HG03469 (cell line): ENCODE measurements at regions not wholly inside any gene's neighbourhood (a gene's known extent, or its start where the extent isn't known, plus 50 kb on each side); places are given as distances from the start of the nearest gene placed in this dataset.

Source experiments
- ATAC-seq: cut with Tn5 transposase; IDR thresholded peaks from one replicate; pipeline ENCODE4 v1.9.1; 2021; ENCODE audit warnings: mild to moderate bottlenecking, moderate library complexity, moderate number of reproducible peaks; ENCODE audit not compliant: unreplicated experiment

GRCh38 chr3:106789276-106789675, 588.0 kb upstream of the CCDC54 start:
- no peak for ATAC-seq

GRCh38 chr3:106792716-106793115, 584.5 kb upstream of the CCDC54 start:
- no peak for ATAC-seq

- ATAC-seq = no peak
Observed at GRCh38 chr3:106794442-106794841, 582.8 kb upstream of the CCDC54 start.

- ATAC-seq = no peak
Observed at GRCh38 chr3:106795553-106795952, 581.7 kb upstream of the CCDC54 start.

- ATAC-seq = no peak
Observed at GRCh38 chr3:106797461-106797860, 579.8 kb upstream of the CCDC54 start.

GRCh38 chr3:106805625-106806024, 571.6 kb upstream of the CCDC54 start:
- ATAC-seq = no peak

GRCh38 chr3:106806964-106807363, 570.3 kb upstream of the CCDC54 start:
- no peak for ATAC-seq

GRCh38 chr3:106809041-106809440, 568.2 kb upstream of the CCDC54 start:
- no peak for ATAC-seq

GRCh38 chr3:106809623-106810299, 567.5 kb upstream of the CCDC54 start:
- no peak for ATAC-seq

- ATAC-seq = no peak
Observed at GRCh38 chr3:106810300-106810875, 566.9 kb upstream of the CCDC54 start.

- ATAC-seq = no peak
Observed at GRCh38 chr3:106811376-106811775, 565.9 kb upstream of the CCDC54 start.

- no peak for ATAC-seq
Observed at GRCh38 chr3:106813742-106814141, 563.5 kb upstream of the CCDC54 start.

GRCh38 chr3:106814231-106814630, 563.0 kb upstream of the CCDC54 start:
- no peak for ATAC-seq

GRCh38 chr3:106816838-106817237, 560.4 kb upstream of the CCDC54 start:
- ATAC-seq = no peak

- ATAC-seq = no peak
Observed at GRCh38 chr3:106817706-106818105, 559.5 kb upstream of the CCDC54 start.

- no peak for ATAC-seq
Observed at GRCh38 chr3:106819440-106819839, 557.8 kb upstream of the CCDC54 start.

- ATAC-seq = no peak
Observed at GRCh38 chr3:106820726-106821362, 556.4 kb upstream of the CCDC54 start.

- ATAC-seq = no peak
Observed at GRCh38 chr3:106821801-106822200, 555.4 kb upstream of the CCDC54 start.

GRCh38 chr3:106822204-106822603, 555.0 kb upstream of the CCDC54 start:
- no peak for ATAC-seq

GRCh38 chr3:106823701-106824100, 553.5 kb upstream of the CCDC54 start:
- no peak for ATAC-seq

GRCh38 chr3:106824856-106825255, 552.4 kb upstream of the CCDC54 start:
- no peak for ATAC-seq

- ATAC-seq = no peak
Observed at GRCh38 chr3:106825962-106826605, 551.2 kb upstream of the CCDC54 start.
